C4-2B (cell line): ENCODE measurements at regions not wholly inside any gene's neighbourhood (a gene's known extent, or its start where the extent isn't known, plus 50 kb on each side); places are given as distances from the start of the nearest gene placed in this dataset.

Experiments
- H3K27ac ChIP-seq: fragments of 450-650 bp; 2 replicates; pipeline ENCODE4 v1.5.1; 2017
- ZFX ChIP-seq: fragments of 450-650 bp; IDR thresholded peaks from 2 replicates; pipeline ENCODE4 v1.6.1; 2017
- TF ChIP-seq, protein P1 (sequence below): fragments of 450-650 bp; conservative IDR thresholded peaks from 2 replicates; pipeline ENCODE4 v1.5.1; 2017; ENCODE audit warnings: mild to moderate bottlenecking

- H3K27ac ChIP-seq: no peak overlapping the region
- no peak for TF ChIP-seq ZFX
- TF ChIP-seq, protein P1, sequence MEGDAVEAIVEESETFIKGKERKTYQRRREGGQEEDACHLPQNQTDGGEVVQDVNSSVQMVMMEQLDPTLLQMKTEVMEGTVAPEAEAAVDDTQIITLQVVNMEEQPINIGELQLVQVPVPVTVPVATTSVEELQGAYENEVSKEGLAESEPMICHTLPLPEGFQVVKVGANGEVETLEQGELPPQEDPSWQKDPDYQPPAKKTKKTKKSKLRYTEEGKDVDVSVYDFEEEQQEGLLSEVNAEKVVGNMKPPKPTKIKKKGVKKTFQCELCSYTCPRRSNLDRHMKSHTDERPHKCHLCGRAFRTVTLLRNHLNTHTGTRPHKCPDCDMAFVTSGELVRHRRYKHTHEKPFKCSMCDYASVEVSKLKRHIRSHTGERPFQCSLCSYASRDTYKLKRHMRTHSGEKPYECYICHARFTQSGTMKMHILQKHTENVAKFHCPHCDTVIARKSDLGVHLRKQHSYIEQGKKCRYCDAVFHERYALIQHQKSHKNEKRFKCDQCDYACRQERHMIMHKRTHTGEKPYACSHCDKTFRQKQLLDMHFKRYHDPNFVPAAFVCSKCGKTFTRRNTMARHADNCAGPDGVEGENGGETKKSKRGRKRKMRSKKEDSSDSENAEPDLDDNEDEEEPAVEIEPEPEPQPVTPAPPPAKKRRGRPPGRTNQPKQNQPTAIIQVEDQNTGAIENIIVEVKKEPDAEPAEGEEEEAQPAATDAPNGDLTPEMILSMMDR: no peak
These were observed 67.9 kb upstream of the AMZ2 start for GRCh38 chr17:68179926-68180285.

DNA sequence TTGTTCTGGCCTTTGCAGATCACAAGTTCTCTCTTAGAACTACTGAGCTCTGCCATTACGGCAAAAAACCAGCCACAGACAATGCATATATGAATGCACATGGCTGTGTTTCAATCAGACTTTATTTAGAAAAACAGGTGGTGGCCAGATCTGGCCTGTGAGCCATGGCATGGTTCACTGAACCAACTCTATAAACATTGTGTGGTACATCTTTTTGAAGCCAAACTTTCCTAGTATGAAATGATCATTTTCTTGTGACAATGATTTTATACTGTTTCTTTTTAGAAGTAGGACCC lies 65.9 kb upstream of the AMZ2 start:
- TF ChIP-seq, protein P1: no peak
- no peak for TF ChIP-seq ZFX
- no peak overlapping the region for H3K27ac ChIP-seq

DNA sequence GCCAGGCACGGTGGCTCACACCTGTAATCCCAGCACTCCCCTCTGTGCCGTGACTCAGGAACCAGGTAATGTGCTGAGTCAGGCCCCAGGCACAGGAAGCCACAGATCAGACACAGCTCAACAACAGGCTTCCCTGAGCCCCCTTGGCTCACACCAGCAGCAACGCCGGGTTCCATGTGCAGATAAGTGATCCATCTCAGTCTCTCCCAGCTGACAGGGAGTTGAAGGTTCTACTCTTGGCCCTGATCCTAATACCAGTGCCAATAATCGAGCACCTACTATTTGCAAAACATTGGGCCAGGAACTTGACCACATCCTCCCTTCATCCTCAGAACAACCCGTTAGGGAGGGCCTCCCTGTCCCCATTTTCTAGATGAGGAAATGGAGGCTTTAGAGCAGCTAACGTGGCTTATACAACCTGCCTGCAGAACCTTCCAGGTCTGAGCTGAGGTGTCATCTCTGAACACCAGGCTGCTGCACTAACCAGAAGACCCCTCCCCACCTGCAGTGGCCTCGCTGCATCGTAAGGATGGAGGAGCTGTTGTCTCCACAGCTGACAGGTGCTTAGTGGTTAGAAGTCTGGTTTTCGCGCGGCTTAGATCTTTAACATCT lies 64.8 kb upstream of the AMZ2 start:
- H3K27ac ChIP-seq: no peak overlapping the region
- TF ChIP-seq, protein P1: no peak
- TF ChIP-seq ZFX: no peak

GRCh38 chr17:68184141-68184571 lies 63.7 kb upstream of the AMZ2 start:
- no peak overlapping the region for H3K27ac ChIP-seq
- no peak for TF ChIP-seq ZFX
- TF ChIP-seq, protein P1: no peak

DNA sequence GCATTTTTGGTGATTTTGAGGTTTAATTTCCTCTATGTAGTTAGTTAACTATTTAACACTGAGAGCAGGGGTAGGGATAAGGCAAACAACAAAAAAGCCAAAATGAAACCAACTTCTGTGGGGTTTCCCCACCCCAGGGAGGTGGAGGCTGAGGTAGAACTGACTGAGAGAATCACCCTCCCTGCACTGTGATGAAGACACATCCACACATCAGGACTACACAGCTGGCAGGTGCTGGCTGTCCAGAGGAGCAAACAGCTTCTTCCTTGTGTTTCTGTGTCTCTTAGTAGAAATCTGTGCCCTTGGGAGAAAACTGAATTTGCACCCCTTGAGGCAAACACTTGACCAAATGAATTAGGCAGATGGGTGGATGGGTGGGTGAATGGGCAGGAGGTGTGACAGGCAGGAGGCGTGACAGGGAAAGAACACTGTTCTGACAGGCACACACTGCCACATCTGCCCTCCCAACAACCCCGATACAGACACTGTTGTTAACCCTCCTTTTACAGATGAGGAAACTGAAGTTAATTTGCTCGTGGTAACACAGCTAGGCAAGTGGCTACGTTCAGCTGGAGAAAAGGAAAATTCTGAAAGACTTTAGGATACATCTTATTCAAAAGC lies 62.9 kb upstream of the AMZ2 start:
- TF ChIP-seq, protein P1: no peak
- no peak for TF ChIP-seq ZFX
- H3K27ac ChIP-seq: no peak overlapping the region

DNA sequence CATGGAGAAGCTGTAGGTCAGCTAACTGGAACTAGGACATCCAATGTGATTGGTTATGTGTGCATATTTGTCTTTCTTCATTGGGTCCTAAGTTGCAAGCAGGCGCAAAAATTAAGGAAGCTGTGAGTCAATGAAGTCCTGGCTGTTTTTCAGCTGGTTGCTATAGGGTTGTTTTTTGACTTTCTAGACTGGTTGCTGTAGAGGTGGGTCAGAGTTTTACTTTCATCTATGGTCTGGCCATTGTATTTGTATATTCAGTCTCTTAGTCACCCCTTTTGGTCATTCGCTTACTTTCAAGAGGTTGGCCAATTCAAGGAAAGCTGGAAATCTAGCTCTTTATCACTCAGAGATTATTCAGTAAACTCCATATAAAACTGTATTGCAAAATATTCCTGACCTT lies 62.0 kb upstream of the AMZ2 start:
- H3K27ac ChIP-seq: no peak overlapping the region
- no peak for TF ChIP-seq ZFX
- TF ChIP-seq, protein P1: no peak

DNA sequence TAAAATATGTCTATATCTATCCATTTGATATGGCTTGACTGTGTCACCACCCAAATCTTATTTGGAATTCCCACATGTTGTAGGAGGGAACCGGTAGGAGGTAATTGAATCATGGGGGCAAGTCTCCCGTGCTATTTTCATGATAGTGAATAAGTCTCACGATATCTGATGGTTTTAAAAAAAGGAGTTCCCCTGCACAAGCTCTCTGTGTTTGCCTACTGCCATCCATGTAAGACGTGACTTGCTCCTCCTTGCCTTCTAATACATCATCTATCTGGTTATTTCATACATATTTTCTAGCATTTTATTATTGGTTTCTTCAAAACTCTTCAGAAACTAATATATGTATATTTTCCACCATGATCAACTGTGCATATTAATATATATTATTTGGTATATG lies 57.3 kb upstream of the AMZ2 start:
- TF ChIP-seq, protein P1: no peak
- TF ChIP-seq ZFX: no peak
- no peak overlapping the region for H3K27ac ChIP-seq
